Vagina (tissue), 2 donors: ENCODE measurements at regions not wholly inside any gene's neighbourhood (a gene's known extent, or its start where the extent isn't known, plus 50 kb on each side); places are given as distances from the start of the nearest gene placed in this dataset.

Source experiments
- DNase-seq, 2 donors: peaks; one replicate each; pipeline ENCODE4 v3.0.0-alpha.2; 2017; ENCODE audit errors: extremely low spot score in 2 of 2
- H3K27ac ChIP-seq: fragments of 200-600 bp; sonication (generic); one replicate; pipeline ENCODE4 v1.5.1; 2019
- H3K27me3 ChIP-seq: fragments of 200-600 bp; sonication (generic); one replicate; pipeline ENCODE4 v1.5.1; 2019
- H3K36me3 ChIP-seq, 2 donors: fragments of 200-600 bp; sonication (generic); one replicate each; pipeline ENCODE4 v1.5.1; 2017 to 2019
- H3K4me1 ChIP-seq: fragments of 200-600 bp; sonication (generic); one replicate; pipeline ENCODE4 v1.5.1; 2019
- H3K4me3 ChIP-seq, 2 donors: fragments of 200-600 bp; sonication (generic); 1 replicate in 1 of 2; 2 replicates in 1 of 2; pipeline ENCODE4 v1.5.1; 2016 to 2019
- H3K9me3 ChIP-seq: fragments of 200-600 bp; sonication (generic); one replicate; pipeline ENCODE4 v1.5.1; 2019
- CTCF ChIP-seq, 3 experiments: fragments of 450-650 bp in 2 of 3; fragments of 200-600 bp in 1 of 3; sonication (generic) in 1 of 3; IDR thresholded peaks; one replicate each; pipeline ENCODE4 v1.5.1; 2017 to 2019; ENCODE audit warnings: antibody characterized with exemption in 3 of 3, mild to moderate bottlenecking in 2 of 3, moderate library complexity in 2 of 3
- POLR2A ChIP-seq, 2 donors: fragments of 450-650 bp; IDR thresholded peaks; one replicate each; pipeline ENCODE4 v1.6.1; 2017; ENCODE audit warnings: antibody characterized with exemption in 2 of 2, mild to moderate bottlenecking in 2 of 2, moderate library complexity in 2 of 2
- POLR2AphosphoS5 ChIP-seq, 2 donors: sonication (generic); formaldehyde crosslinking; IDR thresholded peaks; one replicate each; pipeline ENCODE4 v1.9.0; 2017; ENCODE audit warnings: antibody characterized with exemption in 2 of 2, mild to moderate bottlenecking in 2 of 2, low read depth in 1 of 2; ENCODE audit not compliant: insufficient read depth in 1 of 2
- intact Hi-C: fragments of 100-400 bp; cut with DNase I; formaldehyde crosslinking; loops from one replicate; pipeline ENCODE4 v1.15.1; 2023

- Histone ChIP-seq H3K27me3 (no peaks in the 10 kb centered on the region), H3K36me3 (no peaks in the 10 kb centered on the region)
Measured at GRCh38 chr2:59572227-59572626, 981.2 kb downstream of the BCL11A start.

GRCh38 chr2:59570818-59571217 lies 982.6 kb downstream of the BCL11A start:
- Histone ChIP-seq H3K4me3 (no peak overlapping the region), H3K27me3 (no peaks in the 10 kb centered on the region), H3K4me1 (no peaks in the 10 kb centered on the region), H3K9me3 (no peaks in the 10 kb centered on the region), H3K36me3 (no peaks in the 10 kb centered on the region), H3K27ac (no peak overlapping the region)
- no peak for DNase-seq
- intact Hi-C loops: no loop called here
- TF ChIP-seq POLR2AphosphoS5 (IDR thresholded peaks at IDR 0.05; ENCODE audit: insufficient read depth in 1 of 2, low read depth in 1 of 2): no peak
- TF ChIP-seq POLR2A (IDR thresholded peaks at IDR 0.05): no peak
- TF ChIP-seq CTCF (IDR thresholded peaks at IDR 0.05): no peak

More at GRCh38 chr2:59572227-59572626, 981.2 kb downstream of the BCL11A start:
- Histone ChIP-seq H3K27ac (no peak overlapping the region), H3K4me3 (no peak overlapping the region), H3K4me1 (no peaks in the 10 kb centered on the region), H3K9me3 (no peaks in the 10 kb centered on the region)
- TF ChIP-seq POLR2AphosphoS5 (IDR thresholded peaks at IDR 0.05; ENCODE audit: insufficient read depth in 1 of 2, low read depth in 1 of 2) (no peak), POLR2A (IDR thresholded peaks at IDR 0.05) (no peak), CTCF (IDR thresholded peaks at IDR 0.05) (no peak)
- intact Hi-C loops: no loop called here
- DNase-seq: no peak

- Histone ChIP-seq H3K27ac (no peak overlapping the region), H3K27me3 (no peaks in the 10 kb centered on the region), H3K4me1 (no peaks in the 10 kb centered on the region), H3K36me3 (no peaks in the 10 kb centered on the region), H3K4me3 (no peak overlapping the region), H3K9me3 (no peaks in the 10 kb centered on the region)
- DNase-seq: no peak
- TF ChIP-seq POLR2A (IDR thresholded peaks at IDR 0.05): no peak
- no peak for TF ChIP-seq POLR2AphosphoS5 (IDR thresholded peaks at IDR 0.05; ENCODE audit: insufficient read depth in 1 of 2, low read depth in 1 of 2)
- no peak for TF ChIP-seq CTCF (IDR thresholded peaks at IDR 0.05)
- intact Hi-C loops: no loop called here
Measured at GRCh38 chr2:59569124-59569523, 984.3 kb downstream of the BCL11A start.

- H3K9me3 ChIP-seq: no peaks in the 10 kb centered on the region
- no peak overlapping the region for H3K27ac ChIP-seq
- no peak for DNase-seq
- no peak for TF ChIP-seq POLR2A (IDR thresholded peaks at IDR 0.05)
- TF ChIP-seq POLR2AphosphoS5 (IDR thresholded peaks at IDR 0.05; ENCODE audit: insufficient read depth in 1 of 2, low read depth in 1 of 2): no peak
- no peak for TF ChIP-seq CTCF (IDR thresholded peaks at IDR 0.05)
- intact Hi-C loops: no loop called here
- no peaks in the 10 kb centered on the region for H3K27me3 ChIP-seq
- H3K4me1 ChIP-seq: no peaks in the 10 kb centered on the region
- no peak overlapping the region for H3K4me3 ChIP-seq
- no peaks in the 10 kb centered on the region for H3K36me3 ChIP-seq
Measured at GRCh38 chr2:59568461-59568860, 985.0 kb downstream of the BCL11A start.

- H3K4me3 ChIP-seq: no peak overlapping the region
- H3K4me1 ChIP-seq: no peaks in the 10 kb centered on the region
- intact Hi-C loops: no loop called here
- no peak overlapping the region for H3K27ac ChIP-seq
- TF ChIP-seq POLR2A (IDR thresholded peaks at IDR 0.05) (no peak), POLR2AphosphoS5 (IDR thresholded peaks at IDR 0.05; ENCODE audit: insufficient read depth in 1 of 2, low read depth in 1 of 2) (no peak), CTCF (IDR thresholded peaks at IDR 0.05) (no peak)
- no peak for DNase-seq
- no peaks in the 10 kb centered on the region for H3K36me3 ChIP-seq
- H3K9me3 ChIP-seq: no peaks in the 10 kb centered on the region
- no peaks in the 10 kb centered on the region for H3K27me3 ChIP-seq
Measured at GRCh38 chr2:59567151-59567550, 986.3 kb downstream of the BCL11A start.
